ENCODE measurements at regions not wholly inside any gene's neighbourhood (a gene's known extent, or its start where the extent isn't known, plus 50 kb on each side); places are given as distances from the start of the nearest gene placed in this dataset.

GRCh38 chr22:34010259-34010658 lies 90.0 kb upstream of the LARGE1 start:
- Histone ChIP-seq H3K27ac (ENCODE audit: low read depth in 2 of 2, low read length in 2 of 2) (no peak overlapping the region), H3K27me3 (ENCODE audit: control insufficient read depth, insufficient read depth, low read length) (no peaks in the 10 kb centered on the region), H3K4me3 (ENCODE audit: low read length in 3 of 3) (no peak overlapping the region), H3K9me3 (ENCODE audit: control insufficient read depth in 2 of 3, insufficient read depth in 1 of 3, low read length in 3 of 3) (peaks cover 0 to 7% (median 2%) of the 10 kb centered on the region in 3 donors), H3K4me1 (ENCODE audit: control insufficient read depth in 2 of 3, insufficient read depth in 2 of 3, low read depth in 1 of 3, low read length in 3 of 3) (no peaks in the 10 kb centered on the region), H3K36me3 (ENCODE audit: control insufficient read depth in 2 of 3, insufficient read depth in 3 of 3, low read length in 3 of 3) (no peaks in the 10 kb centered on the region), H3K9ac (ENCODE audit: low read length in 3 of 3) (no peak overlapping the region)
- DNase-seq (no peak), FAIRE-seq (no peak)
- TF ChIP-seq CTCF (IDR thresholded peaks at IDR 0.05; ENCODE audit: borderline replicate concordance, extremely low read depth, insufficient read depth) = no peak
- intact Hi-C loops (cut with DNase I) = no loop called here

- intact Hi-C loops (cut with DNase I) = no loop called here
- H3K4me1 ChIP-seq (ENCODE audit: control insufficient read depth in 2 of 3, insufficient read depth in 2 of 3, low read depth in 1 of 3, low read length in 3 of 3) = no peaks in the 10 kb centered on the region
- no peak for FAIRE-seq
- no peak for TF ChIP-seq CTCF (IDR thresholded peaks at IDR 0.05; ENCODE audit: borderline replicate concordance, extremely low read depth, insufficient read depth)
- H3K36me3 ChIP-seq (ENCODE audit: control insufficient read depth in 2 of 3, insufficient read depth in 3 of 3, low read length in 3 of 3) = no peaks in the 10 kb centered on the region
- no peak for DNase-seq
- H3K4me3 ChIP-seq (ENCODE audit: low read length in 3 of 3) = no peak overlapping the region
- no peaks in the 10 kb centered on the region for H3K27me3 ChIP-seq (ENCODE audit: control insufficient read depth, insufficient read depth, low read length)
- no peak overlapping the region for H3K9ac ChIP-seq (ENCODE audit: low read length in 3 of 3)
- peaks cover 0 to 7% (median 2%) of the 10 kb centered on the region in 3 donors for H3K9me3 ChIP-seq (ENCODE audit: control insufficient read depth in 2 of 3, insufficient read depth in 1 of 3, low read length in 3 of 3)
- H3K27ac ChIP-seq (ENCODE audit: low read depth in 2 of 2, low read length in 2 of 2) = no peak overlapping the region
These were observed 95.4 kb upstream of the LARGE1 start for GRCh38 chr22:34015642-34016041.

- Histone ChIP-seq H3K9ac (ENCODE audit: low read length in 3 of 3) (no peak overlapping the region), H3K4me1 (ENCODE audit: control insufficient read depth in 2 of 3, insufficient read depth in 2 of 3, low read depth in 1 of 3, low read length in 3 of 3) (no peaks in the 10 kb centered on the region), H3K27ac (ENCODE audit: low read depth in 2 of 2, low read length in 2 of 2) (no peak overlapping the region), H3K4me3 (ENCODE audit: low read length in 3 of 3) (no peak overlapping the region), H3K9me3 (ENCODE audit: control insufficient read depth in 2 of 3, insufficient read depth in 1 of 3, low read length in 3 of 3) (peaks cover 0 to 7% (median 2%) of the 10 kb centered on the region in 3 donors), H3K27me3 (ENCODE audit: control insufficient read depth, insufficient read depth, low read length) (no peaks in the 10 kb centered on the region), H3K36me3 (ENCODE audit: control insufficient read depth in 2 of 3, insufficient read depth in 3 of 3, low read length in 3 of 3) (no peaks in the 10 kb centered on the region)
- DNase-seq (peak in 1 of 5 donors; percentile 3), FAIRE-seq (no peak)
- intact Hi-C loops (cut with DNase I) = no loop called here
- TF ChIP-seq CTCF (IDR thresholded peaks at IDR 0.05; ENCODE audit: borderline replicate concordance, extremely low read depth, insufficient read depth) = no peak
These were observed 96.9 kb upstream of the LARGE1 start for GRCh38 chr22:34017205-34017604.

DNA sequence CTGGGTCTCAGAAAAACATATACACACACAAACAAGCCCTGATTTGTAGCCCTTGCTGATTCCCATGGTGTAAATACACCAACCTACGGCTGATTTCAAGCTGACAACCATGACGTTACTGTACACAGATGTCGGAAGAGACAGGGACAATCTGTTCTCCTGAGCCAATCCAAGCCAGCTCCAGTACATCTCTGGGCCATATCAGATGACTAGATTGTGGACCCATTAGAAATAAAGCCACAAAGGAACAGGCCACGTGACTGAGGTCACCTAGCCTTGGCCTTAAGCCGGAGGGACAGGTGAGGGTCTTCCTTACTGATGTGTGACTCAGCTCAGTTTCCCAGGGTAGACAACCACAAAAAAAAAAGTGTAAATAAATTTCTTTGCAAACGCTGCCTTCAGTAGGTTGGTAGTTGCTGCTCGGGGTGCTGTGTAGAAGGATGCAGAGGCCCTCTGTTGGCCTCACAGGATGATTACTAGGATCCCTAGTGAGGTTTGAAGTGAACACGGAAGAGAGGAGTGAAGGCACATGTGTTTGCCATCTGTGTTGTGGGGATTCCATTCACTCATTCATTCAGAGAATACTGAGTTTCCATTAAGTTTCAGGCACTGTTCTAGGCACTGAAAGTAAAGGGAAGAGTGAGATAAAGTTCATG lies 99.0 kb upstream of the LARGE1 start:
- no peak overlapping the region for H3K27ac ChIP-seq (ENCODE audit: low read depth in 2 of 2, low read length in 2 of 2)
- H3K9ac ChIP-seq (ENCODE audit: low read length in 3 of 3) = no peak overlapping the region
- FAIRE-seq = no peak
- no peak for TF ChIP-seq CTCF (IDR thresholded peaks at IDR 0.05; ENCODE audit: borderline replicate concordance, extremely low read depth, insufficient read depth)
- DNase-seq = no peak
- H3K4me3 ChIP-seq (ENCODE audit: low read length in 3 of 3) = no peak overlapping the region
- H3K27me3 ChIP-seq (ENCODE audit: control insufficient read depth, insufficient read depth, low read length) = no peaks in the 10 kb centered on the region
- H3K4me1 ChIP-seq (ENCODE audit: control insufficient read depth in 2 of 3, insufficient read depth in 2 of 3, low read depth in 1 of 3, low read length in 3 of 3) = no peaks in the 10 kb centered on the region
- no peaks in the 10 kb centered on the region for H3K36me3 ChIP-seq (ENCODE audit: control insufficient read depth in 2 of 3, insufficient read depth in 3 of 3, low read length in 3 of 3)
- peaks cover 0 to 7% (median 2%) of the 10 kb centered on the region in 3 donors for H3K9me3 ChIP-seq (ENCODE audit: control insufficient read depth in 2 of 3, insufficient read depth in 1 of 3, low read length in 3 of 3)
- intact Hi-C loops (cut with DNase I) = no loop called here
